HCT116 (cell line): ENCODE measurements at regions not wholly inside any gene's neighbourhood (a gene's known extent, or its start where the extent isn't known, plus 50 kb on each side); places are given as distances from the start of the nearest gene placed in this dataset.

Experiments used
- ATAC-seq: fragments of 200-7000 bp; cut with Tn5 transposase; 2 replicates; pipeline ENCODE4 v1.9.1; 2020; ENCODE audit warnings: mild to moderate bottlenecking, moderate library complexity
- BruUV-seq: library from RNA; stranded (reverse); fragments of 400-500 nt; replicated peaks from 2 replicates; lab custom pipeline; 2021; lab: Mats Ljungman, UMichigan
- CTCF ChIA-PET: fragments of 300-600 bp; sonication (Branson Sonifier 250); formaldehyde crosslinking; loops from one replicate; lab custom pipeline; 2021; ENCODE audit warnings: antibody characterized with exemption; lab: Charles Lee
- POLR2A ChIA-PET: fragments of 300-600, 350-600 bp; sonication (Branson Sonifier 250); formaldehyde crosslinking; loops from one replicate; lab custom pipeline; 2021; ENCODE audit warnings: antibody characterized with exemption; lab: Charles Lee
- RAD21 ChIA-PET, 2 experiments: fragments of 300-600 bp; sonication (Branson Sonifier 250); formaldehyde crosslinking; loops; one replicate each; lab custom pipeline; 2023; ENCODE audit warnings: low total read pairs in 2 of 2; ENCODE audit not compliant: uncharacterized antibody in 2 of 2, unreplicated experiment in 2 of 2, low non-redundant PET in 1 of 2; lab: Charles Lee
- DNase-seq: peaks from one replicate; pipeline ENCODE4 v3.0.0-alpha.2; 2010; ENCODE audit warnings: low read depth, low spot score
- H2AFZ ChIP-seq: fragments of 200-600 bp; shearing (Covaris generic), sonication (generic); 2 replicates; pipeline ENCODE4 v1.6.1; 2017; ENCODE audit warnings: low read depth, mixed run types, mixed read lengths, antibody characterized with exemption, low read length; ENCODE audit not compliant: poor library complexity, severe bottlenecking
- H3K27ac ChIP-seq: 2 replicates; pipeline ENCODE4 v1.5.1; 2012; ENCODE audit warnings: low read depth, low read length
- H3K27me3 ChIP-seq: fragments of 200-600 bp; sonication (generic); 2 replicates; pipeline ENCODE4 v1.6.1; 2016; ENCODE audit warnings: mixed run types, low read length, mixed read lengths; ENCODE audit not compliant: insufficient read depth
- H3K36me3 ChIP-seq, 2 experiments: fragments of 200-500 bp in 1 of 2; fragments of 200-600 bp in 1 of 2; sonication (Bioruptor generic) in 1 of 2; sonication (generic) in 1 of 2; 2 replicates each; pipeline versions ENCODE4 v1.5.1 to v1.6.1; 2014 to 2016; ENCODE audit warnings: low read length in 2 of 2, inconsistent platforms in 1 of 2, mixed read lengths in 1 of 2, mixed run types in 1 of 2; ENCODE audit not compliant: insufficient read depth in 2 of 2, control insufficient read depth in 1 of 2
- H3K4me1 ChIP-seq, 2 experiments: fragments of 200-600 bp in 1 of 2; sonication (generic) in 1 of 2; 2 replicates each; pipeline versions ENCODE4 v1.5.1 to v1.6.1; 2012 to 2017; ENCODE audit warnings: low read length in 2 of 2, inconsistent platforms in 1 of 2, mild to moderate bottlenecking in 1 of 2, mixed read lengths in 1 of 2, mixed run types in 1 of 2, moderate library complexity in 1 of 2; ENCODE audit not compliant: insufficient read depth in 2 of 2, control insufficient read depth in 1 of 2
- H3K4me2 ChIP-seq: fragments of 200-600 bp; sonication (generic); 2 replicates; pipeline ENCODE4 v1.6.1; 2017; ENCODE audit warnings: mixed run types, low read length, mixed read lengths
- H3K4me3 ChIP-seq, 2 experiments: fragments of 200-600 bp in 1 of 2; sonication (generic) in 1 of 2; replicated peaks in 1 of 2; 2 replicates each; pipeline ENCODE4 v1.5.1; 2011 to 2016; ENCODE audit warnings: low read length in 2 of 2, control low read depth in 1 of 2, low read depth in 1 of 2, mild to moderate bottlenecking in 1 of 2, mixed read lengths in 1 of 2, mixed run types in 1 of 2
- H3K79me2 ChIP-seq: fragments of 200-600 bp; sonication (generic); 2 replicates; pipeline ENCODE4 v1.6.1; 2017; ENCODE audit warnings: mild to moderate bottlenecking, mixed run types, low read length, moderate library complexity, mixed read lengths; ENCODE audit not compliant: insufficient read depth
- H3K9ac ChIP-seq: fragments of 200-600 bp; sonication (generic); 2 replicates; pipeline ENCODE4 v1.6.1; 2016; ENCODE audit warnings: low read length, mixed read lengths
- H3K9me2 ChIP-seq: fragments of 200-600 bp; sonication (generic), shearing (Covaris generic); 2 replicates; pipeline ENCODE4 v1.6.1; 2017; ENCODE audit warnings: mixed run types, mild to moderate bottlenecking, moderate library complexity; ENCODE audit not compliant: insufficient read depth
- H3K9me3 ChIP-seq, 2 experiments: fragments of 200-500 bp in 1 of 2; fragments of 200-600 bp in 1 of 2; sonication (Bioruptor generic) in 1 of 2; sonication (generic) in 1 of 2; 2 replicates each; pipeline ENCODE4 v1.6.1; 2014 to 2017; ENCODE audit warnings: low read length in 2 of 2, mixed read lengths in 2 of 2, inconsistent platforms in 1 of 2, low read depth in 1 of 2, mild to moderate bottlenecking in 1 of 2, mixed run types in 1 of 2, moderate library complexity in 1 of 2; ENCODE audit not compliant: control insufficient read depth in 1 of 2, insufficient read depth in 1 of 2
- H4K20me1 ChIP-seq: fragments of 200-600 bp; sonication (generic), shearing (Covaris generic); 2 replicates; pipeline ENCODE4 v1.6.1; 2017; ENCODE audit warnings: mixed run types, mild to moderate bottlenecking, moderate library complexity; ENCODE audit not compliant: insufficient read depth
- CBX3 ChIP-seq: IDR thresholded peaks from 2 replicates; pipeline ENCODE4 v1.6.1; 2012; ENCODE audit warnings: low read depth
- CEBPB ChIP-seq: IDR thresholded peaks from 2 replicates; pipeline ENCODE4 v1.6.1; 2012; ENCODE audit warnings: low read depth
- EGR1 ChIP-seq: IDR thresholded peaks from 2 replicates; pipeline ENCODE4 v1.6.1; 2012; ENCODE audit warnings: low read depth
- ELF1 ChIP-seq: IDR thresholded peaks from 2 replicates; pipeline ENCODE4 v1.6.1; 2012; ENCODE audit warnings: low read depth, borderline replicate concordance
- EZH2 ChIP-seq: fragments of 200-600 bp; sonication (generic); IDR thresholded peaks from 2 replicates; pipeline ENCODE4 v1.6.1; 2017; ENCODE audit warnings: antibody characterized with exemption, mixed run types
- EZH2phosphoT487 ChIP-seq: fragments of 200-600 bp; IDR thresholded peaks from 2 replicates; pipeline ENCODE4 v1.6.1; 2018; ENCODE audit warnings: antibody characterized with exemption, borderline replicate concordance
- RAD21 ChIP-seq: IDR thresholded peaks from 2 replicates; pipeline ENCODE4 v1.6.1; 2012; ENCODE audit warnings: low read depth, mild to moderate bottlenecking
- SRF ChIP-seq: IDR thresholded peaks from 2 replicates; pipeline ENCODE4 v1.6.1; 2012; ENCODE audit warnings: low read depth
- TCF7L2 ChIP-seq: IDR thresholded peaks from 2 replicates; pipeline ENCODE4 v1.7.0; 2011; ENCODE audit warnings: borderline replicate concordance, inconsistent platforms; ENCODE audit not compliant: insufficient read depth, insufficient read length; ENCODE audit errors: extremely low read depth
- ZNF274 ChIP-seq: fragments of 200-500 bp; sonication (Bioruptor generic); IDR thresholded peaks from 2 replicates; pipeline ENCODE4 v1.6.1; 2014; ENCODE audit warnings: mild to moderate bottlenecking, low read depth, low read length, inconsistent platforms
- intact Hi-C: fragments of 100-400 bp; cut with micrococcal nuclease; formaldehyde crosslinking; loops from 2 replicates; pipeline ENCODE4 v1.10.0; 2022
- TF ChIP-seq, protein P1 (sequence below), 3 experiments: fragments of 200-600 bp in 1 of 3; sonication (generic) in 1 of 3; IDR thresholded peaks in 2 of 3; conservative IDR thresholded peaks in 1 of 3; 2 replicates each; pipeline ENCODE4 v1.5.1; 2012 to 2017; ENCODE audit warnings: low read depth in 2 of 3, low read length in 2 of 3, antibody characterized with exemption in 1 of 3, borderline replicate concordance in 1 of 3, control low read depth in 1 of 3, mild to moderate bottlenecking in 1 of 3, mixed read lengths in 1 of 3, mixed run types in 1 of 3, moderate library complexity in 1 of 3; ENCODE audit not compliant: insufficient read depth in 1 of 3
- TF ChIP-seq, protein P2 (sequence below): IDR thresholded peaks from 2 replicates; pipeline ENCODE4 v1.6.1; 2012
- TF ChIP-seq, protein P3 (sequence below): IDR thresholded peaks from 2 replicates; pipeline ENCODE4 v1.6.1; 2012
- TF ChIP-seq, protein P4 (sequence below): IDR thresholded peaks from 2 replicates; pipeline ENCODE4 v1.6.1; 2012; ENCODE audit warnings: low read depth

GRCh38 chr2:239821694-239822075, 203.5 kb downstream of the NDUFA10 start:
- H3K4me3 ChIP-seq, result no peak overlapping the region
- DNase-seq (no peak), ATAC-seq (no peak)
- no peaks in the 10 kb centered on the region for H3K9me3 ChIP-seq
- H2AFZ ChIP-seq, result no peak overlapping the region
- H3K9ac ChIP-seq, result no peak overlapping the region
- no peaks in the 10 kb centered on the region for H3K9me2 ChIP-seq
- RAD21 ChIA-PET, result no interaction called here
- POLR2A ChIA-PET, result no interaction called here
- CTCF ChIA-PET, result no interaction called here
- no peak for TF ChIP-seq EZH2
- TF ChIP-seq, protein P1, sequence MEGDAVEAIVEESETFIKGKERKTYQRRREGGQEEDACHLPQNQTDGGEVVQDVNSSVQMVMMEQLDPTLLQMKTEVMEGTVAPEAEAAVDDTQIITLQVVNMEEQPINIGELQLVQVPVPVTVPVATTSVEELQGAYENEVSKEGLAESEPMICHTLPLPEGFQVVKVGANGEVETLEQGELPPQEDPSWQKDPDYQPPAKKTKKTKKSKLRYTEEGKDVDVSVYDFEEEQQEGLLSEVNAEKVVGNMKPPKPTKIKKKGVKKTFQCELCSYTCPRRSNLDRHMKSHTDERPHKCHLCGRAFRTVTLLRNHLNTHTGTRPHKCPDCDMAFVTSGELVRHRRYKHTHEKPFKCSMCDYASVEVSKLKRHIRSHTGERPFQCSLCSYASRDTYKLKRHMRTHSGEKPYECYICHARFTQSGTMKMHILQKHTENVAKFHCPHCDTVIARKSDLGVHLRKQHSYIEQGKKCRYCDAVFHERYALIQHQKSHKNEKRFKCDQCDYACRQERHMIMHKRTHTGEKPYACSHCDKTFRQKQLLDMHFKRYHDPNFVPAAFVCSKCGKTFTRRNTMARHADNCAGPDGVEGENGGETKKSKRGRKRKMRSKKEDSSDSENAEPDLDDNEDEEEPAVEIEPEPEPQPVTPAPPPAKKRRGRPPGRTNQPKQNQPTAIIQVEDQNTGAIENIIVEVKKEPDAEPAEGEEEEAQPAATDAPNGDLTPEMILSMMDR (IDR thresholded peaks at IDR 0.05 in 2 of 3, conservative IDR thresholded peaks at IDR 0.05 in 1 of 3; ENCODE audit: borderline replicate concordance in 1 of 3, insufficient read depth in 1 of 3, low read depth in 2 of 3, low read length in 2 of 3), result no peak
- TF ChIP-seq, protein P2, sequence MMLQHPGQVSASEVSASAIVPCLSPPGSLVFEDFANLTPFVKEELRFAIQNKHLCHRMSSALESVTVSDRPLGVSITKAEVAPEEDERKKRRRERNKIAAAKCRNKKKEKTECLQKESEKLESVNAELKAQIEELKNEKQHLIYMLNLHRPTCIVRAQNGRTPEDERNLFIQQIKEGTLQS, result no peak
- no peak for TF ChIP-seq EGR1
- no peak for TF ChIP-seq CBX3
- TF ChIP-seq SRF, result no peak
- no peaks in the 10 kb centered on the region for H3K79me2 ChIP-seq
- peaks cover 15 to 18% of the 10 kb centered on the region in 2 experiments; a peak in 3 of 4 replicates for H3K4me1 ChIP-seq
- no peaks in the 10 kb centered on the region for H4K20me1 ChIP-seq
- no peaks in the 10 kb centered on the region for H3K36me3 ChIP-seq
- H3K27ac ChIP-seq, result no peak overlapping the region
- intact Hi-C loops, result no loop called here
- H3K4me2 ChIP-seq, result no peak overlapping the region
- H3K27me3 ChIP-seq, result peaks cover 26% of the 10 kb centered on the region; the same call in 1 of the 2 replicates
- no TSS peak for BruUV-seq

DNA sequence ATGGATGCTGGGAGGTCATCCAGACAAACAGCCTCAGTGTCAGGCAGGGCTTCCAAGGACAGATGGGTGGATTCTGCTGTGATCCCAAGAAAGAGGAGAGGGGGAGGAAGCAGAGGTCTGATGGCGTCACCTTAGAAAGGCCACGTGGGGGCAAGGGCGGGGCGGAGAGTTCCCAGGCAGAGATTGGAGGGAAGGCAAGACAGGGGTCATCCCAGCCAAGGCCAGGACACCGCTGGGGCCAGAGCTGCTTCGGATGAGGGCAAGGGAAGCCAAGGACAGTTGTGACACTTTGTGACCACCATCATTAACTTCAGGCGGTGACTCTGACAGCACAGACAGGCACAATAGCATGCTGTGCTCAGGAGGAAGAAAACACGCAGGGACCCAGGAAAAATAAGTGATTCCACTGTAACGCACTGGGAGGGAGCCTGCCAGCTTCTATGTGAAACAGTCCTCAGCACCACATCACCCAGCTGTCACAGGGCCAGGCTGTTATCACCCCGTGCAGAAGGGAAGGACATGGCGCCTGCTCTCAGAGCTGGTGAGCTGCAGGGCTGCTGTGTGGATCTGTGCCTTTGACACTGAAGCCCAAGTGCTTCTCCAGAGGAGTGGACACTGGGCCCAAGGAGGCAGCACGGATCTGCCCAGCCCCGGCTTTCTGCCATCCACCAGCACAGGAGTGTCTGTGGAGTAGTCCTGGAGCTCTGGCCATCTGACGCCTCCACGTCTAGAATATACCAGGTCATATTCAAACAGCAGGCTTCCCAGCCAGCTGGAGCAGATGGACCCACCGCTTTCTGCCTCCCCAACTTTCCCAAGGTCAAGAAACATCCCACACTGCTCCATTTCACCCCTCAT, 204.1 kb downstream of the NDUFA10 start:
- H3K4me2 ChIP-seq, result no peak overlapping the region
- no peaks in the 10 kb centered on the region for H3K9me2 ChIP-seq
- BruUV-seq, result no TSS peak
- H3K4me1 ChIP-seq, result peaks cover 15 to 18% of the 10 kb centered on the region in 2 experiments; a peak in 3 of 4 replicates
- DNase-seq (no peak), ATAC-seq (no peak)
- H3K27ac ChIP-seq, result no peak overlapping the region
- H3K27me3 ChIP-seq, result peaks cover 26% of the 10 kb centered on the region; the same call in 1 of the 2 replicates
- H3K4me3 ChIP-seq, result no peak overlapping the region
- ChIA-PET CTCF (no interaction called here), RAD21 (no interaction called here), POLR2A (no interaction called here)
- H3K9me3 ChIP-seq, result no peaks in the 10 kb centered on the region
- no peak overlapping the region for H3K9ac ChIP-seq
- H3K79me2 ChIP-seq, result no peaks in the 10 kb centered on the region
- no peak overlapping the region for H2AFZ ChIP-seq
- no peaks in the 10 kb centered on the region for H4K20me1 ChIP-seq
- H3K36me3 ChIP-seq, result no peaks in the 10 kb centered on the region
- intact Hi-C loops, result no loop called here
- TF ChIP-seq ZNF274, result no peak
- TF ChIP-seq TCF7L2, result no peak
- TF ChIP-seq EZH2, result no peak
- no peak for TF ChIP-seq ELF1
- TF ChIP-seq, protein P3, sequence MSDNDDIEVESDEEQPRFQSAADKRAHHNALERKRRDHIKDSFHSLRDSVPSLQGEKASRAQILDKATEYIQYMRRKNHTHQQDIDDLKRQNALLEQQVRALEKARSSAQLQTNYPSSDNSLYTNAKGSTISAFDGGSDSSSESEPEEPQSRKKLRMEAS, result no peak
- TF ChIP-seq RAD21, result no peak
- no peak for TF ChIP-seq EZH2phosphoT487
- no peak for TF ChIP-seq CEBPB
- no peak for TF ChIP-seq CBX3
- TF ChIP-seq, protein P4, sequence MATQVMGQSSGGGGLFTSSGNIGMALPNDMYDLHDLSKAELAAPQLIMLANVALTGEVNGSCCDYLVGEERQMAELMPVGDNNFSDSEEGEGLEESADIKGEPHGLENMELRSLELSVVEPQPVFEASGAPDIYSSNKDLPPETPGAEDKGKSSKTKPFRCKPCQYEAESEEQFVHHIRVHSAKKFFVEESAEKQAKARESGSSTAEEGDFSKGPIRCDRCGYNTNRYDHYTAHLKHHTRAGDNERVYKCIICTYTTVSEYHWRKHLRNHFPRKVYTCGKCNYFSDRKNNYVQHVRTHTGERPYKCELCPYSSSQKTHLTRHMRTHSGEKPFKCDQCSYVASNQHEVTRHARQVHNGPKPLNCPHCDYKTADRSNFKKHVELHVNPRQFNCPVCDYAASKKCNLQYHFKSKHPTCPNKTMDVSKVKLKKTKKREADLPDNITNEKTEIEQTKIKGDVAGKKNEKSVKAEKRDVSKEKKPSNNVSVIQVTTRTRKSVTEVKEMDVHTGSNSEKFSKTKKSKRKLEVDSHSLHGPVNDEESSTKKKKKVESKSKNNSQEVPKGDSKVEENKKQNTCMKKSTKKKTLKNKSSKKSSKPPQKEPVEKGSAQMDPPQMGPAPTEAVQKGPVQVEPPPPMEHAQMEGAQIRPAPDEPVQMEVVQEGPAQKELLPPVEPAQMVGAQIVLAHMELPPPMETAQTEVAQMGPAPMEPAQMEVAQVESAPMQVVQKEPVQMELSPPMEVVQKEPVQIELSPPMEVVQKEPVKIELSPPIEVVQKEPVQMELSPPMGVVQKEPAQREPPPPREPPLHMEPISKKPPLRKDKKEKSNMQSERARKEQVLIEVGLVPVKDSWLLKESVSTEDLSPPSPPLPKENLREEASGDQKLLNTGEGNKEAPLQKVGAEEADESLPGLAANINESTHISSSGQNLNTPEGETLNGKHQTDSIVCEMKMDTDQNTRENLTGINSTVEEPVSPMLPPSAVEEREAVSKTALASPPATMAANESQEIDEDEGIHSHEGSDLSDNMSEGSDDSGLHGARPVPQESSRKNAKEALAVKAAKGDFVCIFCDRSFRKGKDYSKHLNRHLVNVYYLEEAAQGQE, result no peak
